Stomach (tissue), 4 donors: ENCODE measurements at regions not wholly inside any gene's neighbourhood (a gene's known extent, or its start where the extent isn't known, plus 50 kb on each side); places are given as distances from the start of the nearest gene placed in this dataset.

Source experiments
- EP300 ChIP-seq: sonication (generic); formaldehyde crosslinking; IDR thresholded peaks from one replicate; pipeline ENCODE4 v1.6.1; 2017; ENCODE audit warnings: antibody characterized with exemption
- POLR2A ChIP-seq, 4 donors: fragments of 450-650 bp; IDR thresholded peaks; one replicate each; pipeline ENCODE4 v1.6.1; 2016; ENCODE audit warnings: antibody characterized with exemption in 4 of 4, control low read depth in 2 of 4, mild to moderate bottlenecking in 1 of 4, moderate library complexity in 1 of 4
- POLR2AphosphoS5 ChIP-seq, 3 donors: sonication (generic); formaldehyde crosslinking; IDR thresholded peaks; one replicate each; pipeline ENCODE4 v1.6.1; 2016; ENCODE audit warnings: antibody characterized with exemption in 3 of 3
- TF ChIP-seq, protein P1 (sequence below), 7 experiments: fragments of 450-650 bp in 4 of 7; fragments of 200-600 bp in 3 of 7; sonication (generic) in 3 of 7; IDR thresholded peaks; one replicate each; pipeline ENCODE4 v1.5.1; 2016 to 2019; ENCODE audit warnings: antibody characterized with exemption in 7 of 7, control low read depth in 2 of 7, mild to moderate bottlenecking in 1 of 7

DNA sequence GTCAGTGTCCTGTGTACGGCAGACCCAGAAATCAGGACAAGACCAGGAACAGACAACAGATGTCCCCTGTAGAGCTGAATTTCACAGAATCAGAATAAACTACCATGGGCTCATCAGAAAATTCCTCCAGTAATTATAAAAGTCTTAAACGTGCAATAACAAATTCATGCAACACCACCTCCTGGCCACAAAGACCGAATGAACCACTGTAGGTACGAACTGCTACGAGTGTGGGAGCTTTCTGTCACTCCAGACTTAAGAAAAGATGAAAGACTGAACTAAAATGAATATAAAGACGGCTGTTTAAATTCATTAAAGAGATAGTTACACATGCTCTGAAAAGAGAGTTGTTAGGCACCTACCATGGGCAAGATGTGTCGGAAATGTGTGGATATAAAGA lies 333.5 kb downstream of the RRAGC start:
- TF ChIP-seq, protein P1, sequence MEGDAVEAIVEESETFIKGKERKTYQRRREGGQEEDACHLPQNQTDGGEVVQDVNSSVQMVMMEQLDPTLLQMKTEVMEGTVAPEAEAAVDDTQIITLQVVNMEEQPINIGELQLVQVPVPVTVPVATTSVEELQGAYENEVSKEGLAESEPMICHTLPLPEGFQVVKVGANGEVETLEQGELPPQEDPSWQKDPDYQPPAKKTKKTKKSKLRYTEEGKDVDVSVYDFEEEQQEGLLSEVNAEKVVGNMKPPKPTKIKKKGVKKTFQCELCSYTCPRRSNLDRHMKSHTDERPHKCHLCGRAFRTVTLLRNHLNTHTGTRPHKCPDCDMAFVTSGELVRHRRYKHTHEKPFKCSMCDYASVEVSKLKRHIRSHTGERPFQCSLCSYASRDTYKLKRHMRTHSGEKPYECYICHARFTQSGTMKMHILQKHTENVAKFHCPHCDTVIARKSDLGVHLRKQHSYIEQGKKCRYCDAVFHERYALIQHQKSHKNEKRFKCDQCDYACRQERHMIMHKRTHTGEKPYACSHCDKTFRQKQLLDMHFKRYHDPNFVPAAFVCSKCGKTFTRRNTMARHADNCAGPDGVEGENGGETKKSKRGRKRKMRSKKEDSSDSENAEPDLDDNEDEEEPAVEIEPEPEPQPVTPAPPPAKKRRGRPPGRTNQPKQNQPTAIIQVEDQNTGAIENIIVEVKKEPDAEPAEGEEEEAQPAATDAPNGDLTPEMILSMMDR (IDR thresholded peaks at IDR 0.05): no peak
- no peak for TF ChIP-seq EP300
- TF ChIP-seq POLR2AphosphoS5 (IDR thresholded peaks at IDR 0.05): no peak
- no peak for TF ChIP-seq POLR2A (IDR thresholded peaks at IDR 0.05)
